Endodermal cell (in vitro differentiated cells): ENCODE measurements at regions not wholly inside any gene's neighbourhood (a gene's known extent, or its start where the extent isn't known, plus 50 kb on each side); places are given as distances from the start of the nearest gene placed in this dataset.
"Not testable (repeated sequence)": the region's sequence is repeated elsewhere in the genome, so short reads cannot be mapped to it uniquely, and the experiment has no call there.

Source experiments
- DNase-seq: peaks from one replicate; pipeline ENCODE4 v3.0.0-alpha.2; 2017
- H3K27ac ChIP-seq: 2 replicates; pipeline ENCODE4 v1.5.1; 2013; ENCODE audit warnings: mild to moderate bottlenecking, low read depth, low read length, moderate library complexity
- H3K27me3 ChIP-seq: 2 replicates; pipeline ENCODE4 v1.6.1; 2013; ENCODE audit warnings: mild to moderate bottlenecking, low read length, moderate library complexity; ENCODE audit not compliant: insufficient read depth, control insufficient read depth, poor library complexity, severe bottlenecking
- H3K36me3 ChIP-seq: 2 replicates; pipeline ENCODE4 v1.7.0; 2013; ENCODE audit warnings: mild to moderate bottlenecking, low read length, moderate library complexity; ENCODE audit not compliant: control insufficient read depth, insufficient read depth
- H3K4me1 ChIP-seq: one replicate; pipeline ENCODE4 v1.7.0; 2013; ENCODE audit warnings: low read length; ENCODE audit not compliant: control insufficient read depth, insufficient read depth
- H3K4me3 ChIP-seq: 2 replicates; pipeline ENCODE4 v1.5.1; 2013; ENCODE audit warnings: mild to moderate bottlenecking, low read length, moderate library complexity
- H3K9ac ChIP-seq: 2 replicates; pipeline ENCODE4 v1.6.1; 2013; ENCODE audit warnings: mild to moderate bottlenecking, low read length, moderate library complexity; ENCODE audit not compliant: poor library complexity, severe bottlenecking; ENCODE audit errors: extremely low read depth
- H3K9me3 ChIP-seq: 2 replicates; pipeline ENCODE4 v1.6.1; 2013; ENCODE audit warnings: mild to moderate bottlenecking, low read length, moderate library complexity; ENCODE audit not compliant: control insufficient read depth
- H3K27ac Mint-ChIP-seq: 2 replicates; pipeline ENCODE4 v1.8.0; 2020; ENCODE audit warnings: mixed read lengths
- H3K27me3 Mint-ChIP-seq: 2 replicates; pipeline ENCODE4 v1.8.0; 2021; ENCODE audit warnings: mild to moderate bottlenecking, mixed read lengths; ENCODE audit not compliant: insufficient read depth
- H3K36me3 Mint-ChIP-seq: 2 replicates; pipeline ENCODE4 v1.8.0; 2020; ENCODE audit warnings: low read depth, mixed read lengths
- H3K4me1 Mint-ChIP-seq: 2 replicates; pipeline ENCODE4 v1.8.0; 2020; ENCODE audit warnings: mixed read lengths
- H3K4me3 Mint-ChIP-seq: 2 replicates; pipeline ENCODE4 v1.8.0; 2020; ENCODE audit warnings: mild to moderate bottlenecking, moderate library complexity, mixed read lengths
- H3K9me3 Mint-ChIP-seq: 2 replicates; pipeline ENCODE4 v1.8.0; 2020; ENCODE audit warnings: mild to moderate bottlenecking, mixed read lengths
- WGBS, 2 experiments: methylation state at CpG; one replicate each; pipeline versions ENCODE4 v1.1.5 to v1.1.7; 2013; ENCODE audit warnings: missing lambda C conversion rate in 2 of 2, mixed read lengths in 1 of 2; ENCODE audit not compliant: insufficient coverage in 1 of 2, insufficient read length in 1 of 2; 5-methylcytosine and 5-hydroxymethylcytosine counted together

GRCh38 chr21:6486821-6487220, 4034.6 kb upstream of the TPTE start:
- not testable (repeated sequence) for H3K4me3 ChIP-seq, H3K9ac ChIP-seq, H3K4me1 Mint-ChIP-seq, H3K36me3 ChIP-seq, H3K4me1 ChIP-seq, DNase-seq, H3K27me3 Mint-ChIP-seq, H3K27ac Mint-ChIP-seq, H3K27ac ChIP-seq, H3K27me3 ChIP-seq, H3K9me3 Mint-ChIP-seq, H3K4me3 Mint-ChIP-seq, H3K36me3 Mint-ChIP-seq, H3K9me3 ChIP-seq
- WGBS, 2 experiments, result 88% methylated on average over 11 of the region's 26 CpGs; no CpG with 5 or more reads in 1 of the 2 experiments

GRCh38 chr21:6492691-6493090, 4028.7 kb upstream of the TPTE start:
- H3K9me3 Mint-ChIP-seq, H3K4me1 Mint-ChIP-seq: not testable (repeated sequence)
- WGBS, 2 experiments, result no CpG with 5 or more reads among the region's 8 CpGs

GRCh38 chr21:6493957-6494356, 4027.4 kb upstream of the TPTE start:
- DNase-seq, H3K36me3 ChIP-seq, H3K27me3 Mint-ChIP-seq, H3K36me3 Mint-ChIP-seq, H3K9me3 Mint-ChIP-seq, H3K9ac ChIP-seq, H3K4me3 ChIP-seq, H3K27ac Mint-ChIP-seq, H3K4me3 Mint-ChIP-seq, H3K9me3 ChIP-seq, H3K27ac ChIP-seq, H3K4me1 ChIP-seq, H3K4me1 Mint-ChIP-seq, H3K27me3 ChIP-seq: not testable (repeated sequence)
- WGBS, 2 experiments, result no CpG with 5 or more reads among the region's 4 CpGs

More at GRCh38 chr21:6492691-6493090, 4028.7 kb upstream of the TPTE start:
- not testable (repeated sequence) for H3K9ac ChIP-seq, H3K27ac ChIP-seq, H3K36me3 Mint-ChIP-seq, H3K9me3 ChIP-seq, H3K27ac Mint-ChIP-seq, H3K4me1 ChIP-seq, H3K4me3 ChIP-seq, DNase-seq, H3K36me3 ChIP-seq, H3K27me3 ChIP-seq, H3K27me3 Mint-ChIP-seq, H3K4me3 Mint-ChIP-seq

- WGBS, 2 experiments, result no CpG with 5 or more reads among the region's 5 CpGs
- not testable (repeated sequence) for H3K4me1 ChIP-seq, H3K4me3 Mint-ChIP-seq, H3K27me3 ChIP-seq, H3K36me3 ChIP-seq, H3K9me3 Mint-ChIP-seq, H3K4me3 ChIP-seq, H3K9ac ChIP-seq, H3K27ac ChIP-seq, H3K27me3 Mint-ChIP-seq, DNase-seq, H3K4me1 Mint-ChIP-seq, H3K36me3 Mint-ChIP-seq, H3K9me3 ChIP-seq, H3K27ac Mint-ChIP-seq
These were observed 4025.0 kb upstream of the TPTE start for GRCh38 chr21:6496356-6496755.

GRCh38 chr21:6498716-6499115, 4022.7 kb upstream of the TPTE start:
- not testable (repeated sequence) for H3K4me3 ChIP-seq, H3K9me3 Mint-ChIP-seq, H3K36me3 Mint-ChIP-seq, H3K27ac ChIP-seq, H3K27me3 ChIP-seq, H3K36me3 ChIP-seq, H3K27me3 Mint-ChIP-seq, H3K4me1 Mint-ChIP-seq, H3K27ac Mint-ChIP-seq, H3K9me3 ChIP-seq, H3K4me1 ChIP-seq
- 0% methylated on average over 21 of the region's 55 CpGs; no CpG with 5 or more reads in 1 of the 2 experiments for WGBS, 2 experiments
- H3K9ac ChIP-seq, result peak overlapping the region; percentile 44
- DNase-seq, result peak; percentile 40
- peak overlapping the region; percentile 49 for H3K4me3 Mint-ChIP-seq

GRCh38 chr21:6499128-6499826, 4022.1 kb upstream of the TPTE start:
- H3K27ac Mint-ChIP-seq, H3K27ac ChIP-seq, H3K4me1 Mint-ChIP-seq, H3K27me3 Mint-ChIP-seq, H3K36me3 ChIP-seq, H3K4me1 ChIP-seq, H3K27me3 ChIP-seq, H3K36me3 Mint-ChIP-seq, H3K4me3 ChIP-seq, H3K9me3 Mint-ChIP-seq, H3K9me3 ChIP-seq, DNase-seq: not testable (repeated sequence)
- peak overlapping the region; percentile 44 for H3K9ac ChIP-seq
- no CpG with 5 or more reads among the region's 66 CpGs for WGBS, 2 experiments
- H3K4me3 Mint-ChIP-seq, result peak overlapping the region; percentile 49

GRCh38 chr21:6499866-6500265, 4021.5 kb upstream of the TPTE start:
- not testable (repeated sequence) for H3K36me3 Mint-ChIP-seq, H3K9ac ChIP-seq, H3K4me3 Mint-ChIP-seq, H3K4me1 ChIP-seq, H3K36me3 ChIP-seq, H3K27ac Mint-ChIP-seq, H3K9me3 Mint-ChIP-seq, H3K9me3 ChIP-seq, H3K4me1 Mint-ChIP-seq, H3K27me3 Mint-ChIP-seq, H3K4me3 ChIP-seq, H3K27me3 ChIP-seq, H3K27ac ChIP-seq, DNase-seq
- WGBS, 2 experiments, result no CpG with 5 or more reads among the region's 16 CpGs
